Esophagus squamous epithelium (tissue), 4 donors: ENCODE measurements at regions not wholly inside any gene's neighbourhood (a gene's known extent, or its start where the extent isn't known, plus 50 kb on each side); places are given as distances from the start of the nearest gene placed in this dataset.

Experiments used
- POLR2A ChIP-seq, 4 donors: fragments of 450-650 bp; IDR thresholded peaks; one replicate each; pipeline ENCODE4 v1.6.1; 2017; ENCODE audit warnings: antibody characterized with exemption in 4 of 4, mild to moderate bottlenecking in 4 of 4, moderate library complexity in 3 of 4
- TF ChIP-seq, protein P1 (sequence below), 6 experiments: fragments of 450-650 bp in 4 of 6; fragments of 200-600 bp in 2 of 6; sonication (generic) in 2 of 6; IDR thresholded peaks; one replicate each; pipeline ENCODE4 v1.5.1; 2016 to 2019; ENCODE audit warnings: antibody characterized with exemption in 6 of 6, mild to moderate bottlenecking in 4 of 6, moderate library complexity in 4 of 6

DNA sequence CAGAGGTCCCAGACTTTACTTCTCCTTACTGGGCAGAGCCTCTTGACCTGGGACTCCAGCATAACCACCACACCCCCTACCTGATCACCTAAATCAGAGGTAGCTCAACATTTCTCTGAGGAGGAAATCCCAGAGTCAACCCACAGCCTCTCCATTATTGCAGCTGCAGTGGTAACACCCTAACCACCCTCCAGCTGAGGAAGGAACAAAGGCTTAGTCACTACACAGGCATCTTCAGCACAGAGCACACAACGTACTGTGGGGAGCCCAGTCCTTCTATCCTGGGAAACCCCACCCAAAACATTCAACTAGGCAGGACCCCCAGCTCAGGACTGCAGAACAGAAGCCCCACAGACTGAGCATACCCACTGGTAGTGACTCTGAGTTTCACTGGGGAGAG is 824.7 kb upstream of the SLITRK5 start:
- TF ChIP-seq, protein P1, sequence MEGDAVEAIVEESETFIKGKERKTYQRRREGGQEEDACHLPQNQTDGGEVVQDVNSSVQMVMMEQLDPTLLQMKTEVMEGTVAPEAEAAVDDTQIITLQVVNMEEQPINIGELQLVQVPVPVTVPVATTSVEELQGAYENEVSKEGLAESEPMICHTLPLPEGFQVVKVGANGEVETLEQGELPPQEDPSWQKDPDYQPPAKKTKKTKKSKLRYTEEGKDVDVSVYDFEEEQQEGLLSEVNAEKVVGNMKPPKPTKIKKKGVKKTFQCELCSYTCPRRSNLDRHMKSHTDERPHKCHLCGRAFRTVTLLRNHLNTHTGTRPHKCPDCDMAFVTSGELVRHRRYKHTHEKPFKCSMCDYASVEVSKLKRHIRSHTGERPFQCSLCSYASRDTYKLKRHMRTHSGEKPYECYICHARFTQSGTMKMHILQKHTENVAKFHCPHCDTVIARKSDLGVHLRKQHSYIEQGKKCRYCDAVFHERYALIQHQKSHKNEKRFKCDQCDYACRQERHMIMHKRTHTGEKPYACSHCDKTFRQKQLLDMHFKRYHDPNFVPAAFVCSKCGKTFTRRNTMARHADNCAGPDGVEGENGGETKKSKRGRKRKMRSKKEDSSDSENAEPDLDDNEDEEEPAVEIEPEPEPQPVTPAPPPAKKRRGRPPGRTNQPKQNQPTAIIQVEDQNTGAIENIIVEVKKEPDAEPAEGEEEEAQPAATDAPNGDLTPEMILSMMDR (IDR thresholded peaks at IDR 0.05), result no peak
- no peak for TF ChIP-seq POLR2A (IDR thresholded peaks at IDR 0.05)
